ENCODE measurements at regions not wholly inside any gene's neighbourhood (a gene's known extent, or its start where the extent isn't known, plus 50 kb on each side); places are given as distances from the start of the nearest gene placed in this dataset.

- TF ChIP-seq CTCF (IDR thresholded peaks at IDR 0.05) = no peak
- TF ChIP-seq POLR2A (IDR thresholded peaks at IDR 0.05) = no peak
- TF ChIP-seq POLR2AphosphoS5 (IDR thresholded peaks at IDR 0.05) = no peak
These were observed 120.0 kb upstream of the FSIP2 start for GRCh38 chr2:185618625-185619024.

Data from prostate gland (tissue), 2 donors.